ENCODE measurements at regions not wholly inside any gene's neighbourhood (a gene's known extent, or its start where the extent isn't known, plus 50 kb on each side); places are given as distances from the start of the nearest gene placed in this dataset.

- peak; percentile 38 for DNase-seq (ENCODE audit: low read depth)
- peak; percentile 51 for TF ChIP-seq CTCF (IDR thresholded peaks at IDR 0.05; ENCODE audit: insufficient read depth, low read depth, low read length)
- no peak overlapping the region for H3K4me3 ChIP-seq (ENCODE audit: low read depth, low read length)
Observed at GRCh38 chr1:185681034-185681633, 53.1 kb upstream of the HMCN1 start.

GRCh38 chr1:185680453-185680852 is 53.7 kb upstream of the HMCN1 start:
- TF ChIP-seq CTCF (IDR thresholded peaks at IDR 0.05; ENCODE audit: insufficient read depth, low read depth, low read length), result no peak
- DNase-seq (ENCODE audit: low read depth), result no peak
- no peak overlapping the region for H3K4me3 ChIP-seq (ENCODE audit: low read depth, low read length)

GRCh38 chr1:185679220-185679619 is 55.0 kb upstream of the HMCN1 start:
- no peak overlapping the region for H3K4me3 ChIP-seq (ENCODE audit: low read depth, low read length)
- no peak for TF ChIP-seq CTCF (IDR thresholded peaks at IDR 0.05; ENCODE audit: insufficient read depth, low read depth, low read length)
- no peak for DNase-seq (ENCODE audit: low read depth)

GRCh38 chr1:185676969-185677368 is 57.2 kb upstream of the HMCN1 start:
- no peak for DNase-seq (ENCODE audit: low read depth)
- no peak for TF ChIP-seq CTCF (IDR thresholded peaks at IDR 0.05; ENCODE audit: insufficient read depth, low read depth, low read length)
- H3K4me3 ChIP-seq (ENCODE audit: low read depth, low read length), result no peak overlapping the region

- DNase-seq (ENCODE audit: low read depth), result no peak
- TF ChIP-seq CTCF (IDR thresholded peaks at IDR 0.05; ENCODE audit: insufficient read depth, low read depth, low read length), result no peak
- H3K4me3 ChIP-seq (ENCODE audit: low read depth, low read length), result no peak overlapping the region
Observed at GRCh38 chr1:185674201-185674600, 60.0 kb upstream of the HMCN1 start.

GRCh38 chr1:185672719-185673360 is 61.4 kb upstream of the HMCN1 start:
- no peak for DNase-seq (ENCODE audit: low read depth)
- H3K4me3 ChIP-seq (ENCODE audit: low read depth, low read length), result no peak overlapping the region
- TF ChIP-seq CTCF (IDR thresholded peaks at IDR 0.05; ENCODE audit: insufficient read depth, low read depth, low read length), result no peak
